ENCODE measurements at regions not wholly inside any gene's neighbourhood (a gene's known extent, or its start where the extent isn't known, plus 50 kb on each side); places are given as distances from the start of the nearest gene placed in this dataset.

GRCh38 chr21:15282665-15283064 is 217.9 kb upstream of the NRIP1 start:
- TF ChIP-seq ISL1 (CRISPR knock-in tag; IDR thresholded peaks at IDR 0.05) (no peak), CREB5 (CRISPR knock-in tag; IDR thresholded peaks at IDR 0.05; ENCODE audit: low read depth) (no peak), ESRRG (CRISPR knock-in tag; IDR thresholded peaks at IDR 0.05) (no peak), CSRNP3 (CRISPR knock-in tag; IDR thresholded peaks at IDR 0.05) (no peak), TCF4 (CRISPR knock-in tag; IDR thresholded peaks at IDR 0.05; ENCODE audit: borderline replicate concordance) (no peak), POU6F1 (CRISPR knock-in tag; IDR thresholded peaks at IDR 0.05; ENCODE audit: borderline replicate concordance, low read depth) (no peak), PATZ1 (CRISPR knock-in tag; IDR thresholded peaks at IDR 0.05; ENCODE audit: borderline replicate concordance) (no peak), TOX (CRISPR knock-in tag; IDR thresholded peaks at IDR 0.05; ENCODE audit: borderline replicate concordance) (no peak), ZNF565 (CRISPR knock-in tag; conservative IDR thresholded peaks at IDR 0.05; ENCODE audit: low read depth) (no peak), GLIS3 (CRISPR knock-in tag; IDR thresholded peaks at IDR 0.05) (no peak), CSDC2 (CRISPR knock-in tag; IDR thresholded peaks at IDR 0.05) (no peak)
- ATAC-seq = no peak

GRCh38 chr21:15283138-15283537 is 218.3 kb upstream of the NRIP1 start:
- ATAC-seq = no peak
- no peak for TF ChIP-seq CREB5 (CRISPR knock-in tag; IDR thresholded peaks at IDR 0.05; ENCODE audit: low read depth)
- no peak for TF ChIP-seq ZFP30 (CRISPR knock-in tag; IDR thresholded peaks at IDR 0.05)
- TF ChIP-seq ZC3H10 (CRISPR knock-in tag; IDR thresholded peaks at IDR 0.05) = no peak
- no peak for TF ChIP-seq ESRRG (CRISPR knock-in tag; IDR thresholded peaks at IDR 0.05)
- no peak for TF ChIP-seq ZFP3 (CRISPR knock-in tag; IDR thresholded peaks at IDR 0.05)
- no peak for TF ChIP-seq ISL1 (CRISPR knock-in tag; IDR thresholded peaks at IDR 0.05)
- no peak for TF ChIP-seq ARNTL (CRISPR knock-in tag; IDR thresholded peaks at IDR 0.05; ENCODE audit: borderline replicate concordance, low read depth)
- TF ChIP-seq OSR1 (CRISPR knock-in tag; IDR thresholded peaks at IDR 0.05) = no peak
- no peak for TF ChIP-seq PATZ1 (CRISPR knock-in tag; IDR thresholded peaks at IDR 0.05; ENCODE audit: borderline replicate concordance)
- no peak for TF ChIP-seq TCF4 (CRISPR knock-in tag; IDR thresholded peaks at IDR 0.05; ENCODE audit: borderline replicate concordance)
- no peak for TF ChIP-seq CSDC2 (CRISPR knock-in tag; IDR thresholded peaks at IDR 0.05)
- no peak for TF ChIP-seq ZNF565 (CRISPR knock-in tag; conservative IDR thresholded peaks at IDR 0.05; ENCODE audit: low read depth)

- no peak for TF ChIP-seq CREB5 (CRISPR knock-in tag; IDR thresholded peaks at IDR 0.05; ENCODE audit: low read depth)
- no peak for TF ChIP-seq BACH2 (CRISPR knock-in tag; IDR thresholded peaks at IDR 0.05; ENCODE audit: borderline replicate concordance)
- TF ChIP-seq ESRRG (CRISPR knock-in tag; IDR thresholded peaks at IDR 0.05) = no peak
- TF ChIP-seq ZNF565 (CRISPR knock-in tag; conservative IDR thresholded peaks at IDR 0.05; ENCODE audit: low read depth) = no peak
- no peak for TF ChIP-seq POU6F1 (CRISPR knock-in tag; IDR thresholded peaks at IDR 0.05; ENCODE audit: borderline replicate concordance, low read depth)
- no peak for TF ChIP-seq TCF4 (CRISPR knock-in tag; IDR thresholded peaks at IDR 0.05; ENCODE audit: borderline replicate concordance)
- no peak for TF ChIP-seq SNAI2 (CRISPR knock-in tag; IDR thresholded peaks at IDR 0.05)
- no peak for TF ChIP-seq ARNTL (CRISPR knock-in tag; IDR thresholded peaks at IDR 0.05; ENCODE audit: borderline replicate concordance, low read depth)
- TF ChIP-seq TOX (CRISPR knock-in tag; IDR thresholded peaks at IDR 0.05; ENCODE audit: borderline replicate concordance) = no peak
- TF ChIP-seq ISL1 (CRISPR knock-in tag; IDR thresholded peaks at IDR 0.05) = no peak
- no peak for TF ChIP-seq ZNF8 (CRISPR knock-in tag; IDR thresholded peaks at IDR 0.05)
- no peak for TF ChIP-seq CSDC2 (CRISPR knock-in tag; IDR thresholded peaks at IDR 0.05)
- no peak for TF ChIP-seq OSR1 (CRISPR knock-in tag; IDR thresholded peaks at IDR 0.05)
- no peak for TF ChIP-seq ZC3H10 (CRISPR knock-in tag; IDR thresholded peaks at IDR 0.05)
- TF ChIP-seq GLIS3 (CRISPR knock-in tag; IDR thresholded peaks at IDR 0.05) = no peak
- no peak for TF ChIP-seq CSRNP3 (CRISPR knock-in tag; IDR thresholded peaks at IDR 0.05)
- TF ChIP-seq ZFP3 (CRISPR knock-in tag; IDR thresholded peaks at IDR 0.05) = no peak
- TF ChIP-seq RARB (CRISPR knock-in tag; IDR thresholded peaks at IDR 0.05) = no peak
- no peak for ATAC-seq
Observed at GRCh38 chr21:15283789-15284188, 219.0 kb upstream of the NRIP1 start.

Data from SK-N-SH treated with all-trans-retinoic acid at 6 μM for 48 hours (cell line).